22Rv1 (cell line): ENCODE measurements at regions not wholly inside any gene's neighbourhood (a gene's known extent, or its start where the extent isn't known, plus 50 kb on each side); places are given as distances from the start of the nearest gene placed in this dataset.

Experiments used
- ZFX ChIP-seq: fragments of 450-650 bp; IDR thresholded peaks from 2 replicates; pipeline ENCODE4 v1.6.1; 2017; ENCODE audit warnings: antibody characterized with exemption, borderline replicate concordance
- TF ChIP-seq, protein P1 (sequence below): fragments of 450-650 bp; IDR thresholded peaks from 2 replicates; pipeline ENCODE4 v1.5.1; 2017; ENCODE audit warnings: mild to moderate bottlenecking

DNA sequence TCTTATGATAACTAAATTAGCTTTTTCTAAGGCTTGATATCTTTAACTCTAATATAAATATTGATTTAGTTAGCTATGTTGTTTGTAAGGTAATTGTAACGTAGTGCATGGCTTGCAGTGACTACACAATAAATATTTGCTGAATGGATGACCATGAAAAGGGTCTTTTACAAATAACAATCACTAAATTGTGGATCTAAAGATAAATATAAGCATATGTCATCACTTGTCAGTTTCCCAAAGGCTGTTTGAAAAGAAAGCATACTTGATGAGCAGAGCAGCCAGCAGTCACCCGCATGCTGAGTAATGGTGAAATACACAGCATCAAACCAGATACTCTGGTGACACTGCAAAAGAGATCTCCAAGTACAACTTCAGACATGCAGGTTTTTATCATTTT lies 92.5 kb upstream of the FMN2 start:
- TF ChIP-seq, protein P1, sequence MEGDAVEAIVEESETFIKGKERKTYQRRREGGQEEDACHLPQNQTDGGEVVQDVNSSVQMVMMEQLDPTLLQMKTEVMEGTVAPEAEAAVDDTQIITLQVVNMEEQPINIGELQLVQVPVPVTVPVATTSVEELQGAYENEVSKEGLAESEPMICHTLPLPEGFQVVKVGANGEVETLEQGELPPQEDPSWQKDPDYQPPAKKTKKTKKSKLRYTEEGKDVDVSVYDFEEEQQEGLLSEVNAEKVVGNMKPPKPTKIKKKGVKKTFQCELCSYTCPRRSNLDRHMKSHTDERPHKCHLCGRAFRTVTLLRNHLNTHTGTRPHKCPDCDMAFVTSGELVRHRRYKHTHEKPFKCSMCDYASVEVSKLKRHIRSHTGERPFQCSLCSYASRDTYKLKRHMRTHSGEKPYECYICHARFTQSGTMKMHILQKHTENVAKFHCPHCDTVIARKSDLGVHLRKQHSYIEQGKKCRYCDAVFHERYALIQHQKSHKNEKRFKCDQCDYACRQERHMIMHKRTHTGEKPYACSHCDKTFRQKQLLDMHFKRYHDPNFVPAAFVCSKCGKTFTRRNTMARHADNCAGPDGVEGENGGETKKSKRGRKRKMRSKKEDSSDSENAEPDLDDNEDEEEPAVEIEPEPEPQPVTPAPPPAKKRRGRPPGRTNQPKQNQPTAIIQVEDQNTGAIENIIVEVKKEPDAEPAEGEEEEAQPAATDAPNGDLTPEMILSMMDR, result no peak
- no peak for TF ChIP-seq ZFX
